HL-60 (cell line): ENCODE measurements at regions not wholly inside any gene's neighbourhood (a gene's known extent, or its start where the extent isn't known, plus 50 kb on each side); places are given as distances from the start of the nearest gene placed in this dataset.

Experiments
- TF ChIP-seq, protein P1 (sequence below): IDR thresholded peaks from one replicate; pipeline ENCODE4 v1.5.1; 2011; ENCODE audit warnings: low read length, control low read depth, inconsistent platforms; ENCODE audit not compliant: insufficient read depth
- TF ChIP-seq, protein P2 (sequence below): IDR thresholded peaks from 2 replicates; pipeline ENCODE4 v1.6.1; 2012; ENCODE audit warnings: low read depth; ENCODE audit not compliant: insufficient replicate concordance

DNA sequence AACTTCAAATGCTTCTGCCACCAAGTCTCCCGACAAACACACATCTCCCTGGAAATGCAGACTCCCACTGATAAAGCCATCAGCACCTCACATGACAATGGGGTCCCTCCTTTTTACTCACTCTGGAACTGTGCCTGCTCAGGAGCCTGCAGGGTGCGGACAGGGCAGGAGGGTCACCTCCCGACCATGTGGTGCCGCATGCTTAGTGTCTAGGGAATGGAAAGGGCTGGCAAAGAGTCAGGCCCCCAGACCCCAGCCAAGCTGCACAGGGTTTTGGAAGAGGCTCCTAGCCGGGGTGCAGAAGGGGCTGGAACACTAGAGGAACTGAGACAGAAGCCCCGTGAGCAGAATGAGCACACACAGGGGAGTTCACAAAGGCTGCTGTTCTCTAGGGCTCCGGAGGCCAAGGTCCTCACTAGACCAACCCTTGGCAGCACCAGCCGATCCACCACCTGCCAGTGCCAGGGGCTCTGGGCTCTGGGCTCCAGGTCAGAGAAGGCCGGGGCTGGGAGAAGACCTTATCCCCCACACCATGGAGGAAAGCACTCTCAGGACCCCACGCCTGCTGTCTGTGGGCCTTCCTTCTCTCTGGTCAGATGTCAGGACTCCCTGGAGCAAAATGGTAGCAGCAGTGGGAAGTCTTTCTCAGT is 125.1 kb upstream of the FGF3 start:
- TF ChIP-seq, protein P1, sequence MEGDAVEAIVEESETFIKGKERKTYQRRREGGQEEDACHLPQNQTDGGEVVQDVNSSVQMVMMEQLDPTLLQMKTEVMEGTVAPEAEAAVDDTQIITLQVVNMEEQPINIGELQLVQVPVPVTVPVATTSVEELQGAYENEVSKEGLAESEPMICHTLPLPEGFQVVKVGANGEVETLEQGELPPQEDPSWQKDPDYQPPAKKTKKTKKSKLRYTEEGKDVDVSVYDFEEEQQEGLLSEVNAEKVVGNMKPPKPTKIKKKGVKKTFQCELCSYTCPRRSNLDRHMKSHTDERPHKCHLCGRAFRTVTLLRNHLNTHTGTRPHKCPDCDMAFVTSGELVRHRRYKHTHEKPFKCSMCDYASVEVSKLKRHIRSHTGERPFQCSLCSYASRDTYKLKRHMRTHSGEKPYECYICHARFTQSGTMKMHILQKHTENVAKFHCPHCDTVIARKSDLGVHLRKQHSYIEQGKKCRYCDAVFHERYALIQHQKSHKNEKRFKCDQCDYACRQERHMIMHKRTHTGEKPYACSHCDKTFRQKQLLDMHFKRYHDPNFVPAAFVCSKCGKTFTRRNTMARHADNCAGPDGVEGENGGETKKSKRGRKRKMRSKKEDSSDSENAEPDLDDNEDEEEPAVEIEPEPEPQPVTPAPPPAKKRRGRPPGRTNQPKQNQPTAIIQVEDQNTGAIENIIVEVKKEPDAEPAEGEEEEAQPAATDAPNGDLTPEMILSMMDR: no peak
- TF ChIP-seq, protein P2, sequence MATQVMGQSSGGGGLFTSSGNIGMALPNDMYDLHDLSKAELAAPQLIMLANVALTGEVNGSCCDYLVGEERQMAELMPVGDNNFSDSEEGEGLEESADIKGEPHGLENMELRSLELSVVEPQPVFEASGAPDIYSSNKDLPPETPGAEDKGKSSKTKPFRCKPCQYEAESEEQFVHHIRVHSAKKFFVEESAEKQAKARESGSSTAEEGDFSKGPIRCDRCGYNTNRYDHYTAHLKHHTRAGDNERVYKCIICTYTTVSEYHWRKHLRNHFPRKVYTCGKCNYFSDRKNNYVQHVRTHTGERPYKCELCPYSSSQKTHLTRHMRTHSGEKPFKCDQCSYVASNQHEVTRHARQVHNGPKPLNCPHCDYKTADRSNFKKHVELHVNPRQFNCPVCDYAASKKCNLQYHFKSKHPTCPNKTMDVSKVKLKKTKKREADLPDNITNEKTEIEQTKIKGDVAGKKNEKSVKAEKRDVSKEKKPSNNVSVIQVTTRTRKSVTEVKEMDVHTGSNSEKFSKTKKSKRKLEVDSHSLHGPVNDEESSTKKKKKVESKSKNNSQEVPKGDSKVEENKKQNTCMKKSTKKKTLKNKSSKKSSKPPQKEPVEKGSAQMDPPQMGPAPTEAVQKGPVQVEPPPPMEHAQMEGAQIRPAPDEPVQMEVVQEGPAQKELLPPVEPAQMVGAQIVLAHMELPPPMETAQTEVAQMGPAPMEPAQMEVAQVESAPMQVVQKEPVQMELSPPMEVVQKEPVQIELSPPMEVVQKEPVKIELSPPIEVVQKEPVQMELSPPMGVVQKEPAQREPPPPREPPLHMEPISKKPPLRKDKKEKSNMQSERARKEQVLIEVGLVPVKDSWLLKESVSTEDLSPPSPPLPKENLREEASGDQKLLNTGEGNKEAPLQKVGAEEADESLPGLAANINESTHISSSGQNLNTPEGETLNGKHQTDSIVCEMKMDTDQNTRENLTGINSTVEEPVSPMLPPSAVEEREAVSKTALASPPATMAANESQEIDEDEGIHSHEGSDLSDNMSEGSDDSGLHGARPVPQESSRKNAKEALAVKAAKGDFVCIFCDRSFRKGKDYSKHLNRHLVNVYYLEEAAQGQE: no peak
